HFFc6 (cell line): ENCODE measurements at regions not wholly inside any gene's neighbourhood (a gene's known extent, or its start where the extent isn't known, plus 50 kb on each side); places are given as distances from the start of the nearest gene placed in this dataset.

Experiments used
- DNase-seq: peaks from one replicate; pipeline ENCODE4 v3.0.0-alpha.2; 2018
- H3K27ac Mint-ChIP-seq: 2 replicates; pipeline ENCODE4 v1.8.0; 2020; ENCODE audit warnings: mild to moderate bottlenecking, mixed read lengths
- H3K27me3 Mint-ChIP-seq: 2 replicates; pipeline ENCODE4 v1.8.0; 2021; ENCODE audit warnings: mild to moderate bottlenecking, moderate library complexity, mixed read lengths; ENCODE audit not compliant: insufficient read depth
- H3K36me3 Mint-ChIP-seq: 2 replicates; pipeline ENCODE4 v1.8.0; 2021; ENCODE audit warnings: low read depth, mixed read lengths
- H3K4me1 Mint-ChIP-seq: 2 replicates; pipeline ENCODE4 v1.8.0; 2020; ENCODE audit warnings: low read depth, mixed read lengths
- H3K4me3 Mint-ChIP-seq: 2 replicates; pipeline ENCODE4 v1.8.0; 2020; ENCODE audit warnings: mild to moderate bottlenecking, moderate library complexity, mixed read lengths
- H3K9me3 Mint-ChIP-seq: 2 replicates; pipeline ENCODE4 v1.8.0; 2020; ENCODE audit warnings: mild to moderate bottlenecking, mixed read lengths
- TF ChIP-seq, protein P1 (sequence below): fragments of 200-600 bp; sonication (generic); IDR thresholded peaks from 2 replicates; pipeline ENCODE4 v1.5.0; 2021; ENCODE audit warnings: antibody characterized with exemption, mild to moderate bottlenecking

DNA sequence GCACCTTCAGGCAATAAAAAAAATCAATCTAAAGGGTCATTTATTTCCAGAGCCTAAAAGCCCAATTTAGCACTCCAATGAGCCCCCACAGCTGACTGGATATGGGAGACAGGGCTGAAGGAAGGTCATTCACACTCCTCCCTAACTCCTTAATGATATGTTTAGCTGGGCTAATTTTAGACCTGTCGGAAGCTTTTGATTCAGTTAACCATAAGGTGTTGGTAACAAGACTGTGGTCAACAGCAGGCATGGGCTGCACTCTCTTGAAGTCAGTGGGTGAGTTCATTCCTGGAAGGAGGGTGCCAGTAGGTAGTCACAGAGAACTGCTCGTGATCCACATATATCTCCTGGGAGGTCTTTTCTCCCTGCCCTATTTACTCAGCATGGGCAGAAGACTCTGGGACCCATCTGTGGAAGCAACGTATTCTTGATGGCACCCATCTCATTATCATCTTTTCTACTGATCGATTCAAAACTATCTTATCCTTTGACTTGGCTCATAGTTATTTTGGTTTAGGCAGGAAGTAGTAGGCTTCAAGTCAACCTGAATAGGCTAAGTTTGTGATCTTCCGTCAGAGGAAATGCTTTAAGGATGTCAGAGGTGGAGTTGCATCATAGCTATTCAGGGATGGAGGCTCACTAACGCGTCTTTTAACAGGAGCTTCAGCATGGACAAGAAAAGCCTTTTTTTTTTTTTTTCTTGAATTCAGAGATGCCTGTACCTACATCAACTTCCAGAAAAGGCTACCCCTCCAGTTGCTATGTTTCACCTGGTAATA lies 367.7 kb upstream of the SLC30A5 start:
- no peaks in the 10 kb centered on the region; the same call in none of the 2 replicates for H3K27me3 Mint-ChIP-seq
- no peak for DNase-seq
- H3K36me3 Mint-ChIP-seq: no peaks in the 10 kb centered on the region
- H3K4me1 Mint-ChIP-seq: peaks cover 8% of the 10 kb centered on the region
- no peaks in the 10 kb centered on the region; the same call in 1 of the 2 replicates for H3K9me3 Mint-ChIP-seq
- H3K27ac Mint-ChIP-seq: no peak overlapping the region
- TF ChIP-seq, protein P1, sequence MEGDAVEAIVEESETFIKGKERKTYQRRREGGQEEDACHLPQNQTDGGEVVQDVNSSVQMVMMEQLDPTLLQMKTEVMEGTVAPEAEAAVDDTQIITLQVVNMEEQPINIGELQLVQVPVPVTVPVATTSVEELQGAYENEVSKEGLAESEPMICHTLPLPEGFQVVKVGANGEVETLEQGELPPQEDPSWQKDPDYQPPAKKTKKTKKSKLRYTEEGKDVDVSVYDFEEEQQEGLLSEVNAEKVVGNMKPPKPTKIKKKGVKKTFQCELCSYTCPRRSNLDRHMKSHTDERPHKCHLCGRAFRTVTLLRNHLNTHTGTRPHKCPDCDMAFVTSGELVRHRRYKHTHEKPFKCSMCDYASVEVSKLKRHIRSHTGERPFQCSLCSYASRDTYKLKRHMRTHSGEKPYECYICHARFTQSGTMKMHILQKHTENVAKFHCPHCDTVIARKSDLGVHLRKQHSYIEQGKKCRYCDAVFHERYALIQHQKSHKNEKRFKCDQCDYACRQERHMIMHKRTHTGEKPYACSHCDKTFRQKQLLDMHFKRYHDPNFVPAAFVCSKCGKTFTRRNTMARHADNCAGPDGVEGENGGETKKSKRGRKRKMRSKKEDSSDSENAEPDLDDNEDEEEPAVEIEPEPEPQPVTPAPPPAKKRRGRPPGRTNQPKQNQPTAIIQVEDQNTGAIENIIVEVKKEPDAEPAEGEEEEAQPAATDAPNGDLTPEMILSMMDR: no peak
- no peak overlapping the region for H3K4me3 Mint-ChIP-seq

DNA sequence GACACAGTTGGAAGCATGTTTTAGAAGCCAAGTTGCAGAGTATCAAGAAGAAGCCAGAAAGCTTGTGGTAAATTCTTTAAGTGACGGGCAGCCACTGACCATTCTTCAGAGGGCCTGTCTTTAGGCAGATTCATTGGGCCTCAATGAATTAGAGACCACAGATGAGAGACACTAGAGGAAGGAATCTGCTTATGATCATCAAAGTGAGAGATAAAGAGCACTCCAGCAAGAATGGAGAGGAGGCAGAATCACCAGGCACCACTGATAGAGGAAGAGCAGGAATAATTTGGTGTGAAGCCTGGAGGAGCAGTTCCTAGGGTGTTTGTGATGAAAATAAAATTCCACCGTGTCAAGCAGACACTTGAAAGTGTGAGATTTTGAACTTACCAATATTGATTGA lies 365.9 kb upstream of the SLC30A5 start:
- peaks cover 8% of the 10 kb centered on the region for H3K4me1 Mint-ChIP-seq

DNA sequence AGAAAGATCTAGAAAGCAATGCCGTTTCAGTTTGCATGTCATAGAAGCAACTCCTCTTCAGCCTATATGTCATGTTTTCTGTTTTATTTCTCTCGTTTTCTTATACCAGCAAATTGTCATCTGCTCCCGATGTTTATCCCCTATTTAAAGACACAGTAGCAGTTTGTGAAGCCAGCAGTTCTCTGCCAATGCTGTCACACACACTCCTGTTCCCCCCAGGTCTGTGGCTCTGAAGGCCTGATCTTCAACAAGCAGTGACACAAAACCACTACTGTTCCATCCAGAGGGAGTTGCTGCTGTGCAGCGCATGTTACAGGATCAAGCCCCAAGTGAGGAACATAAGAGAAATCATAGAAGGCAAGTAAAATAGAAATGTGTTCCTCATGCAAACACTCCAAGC lies 364.1 kb upstream of the SLC30A5 start:
- no peak for DNase-seq
- Mint-ChIP-seq H3K4me3 (no peak overlapping the region), H3K36me3 (no peaks in the 10 kb centered on the region), H3K27me3 (peaks cover 3% of the 10 kb centered on the region), H3K27ac (no peak overlapping the region), H3K4me1 (peaks cover 8% of the 10 kb centered on the region), H3K9me3 (no peaks in the 10 kb centered on the region)
- TF ChIP-seq, protein P1: no peak

More for the DNA sequence above, 365.9 kb upstream of the SLC30A5 start:
- Mint-ChIP-seq H3K9me3 (no peaks in the 10 kb centered on the region), H3K36me3 (no peaks in the 10 kb centered on the region), H3K4me3 (no peak overlapping the region), H3K27ac (no peak overlapping the region), H3K27me3 (peaks cover 2% of the 10 kb centered on the region)
- DNase-seq: no peak
- TF ChIP-seq, protein P1: no peak

DNA sequence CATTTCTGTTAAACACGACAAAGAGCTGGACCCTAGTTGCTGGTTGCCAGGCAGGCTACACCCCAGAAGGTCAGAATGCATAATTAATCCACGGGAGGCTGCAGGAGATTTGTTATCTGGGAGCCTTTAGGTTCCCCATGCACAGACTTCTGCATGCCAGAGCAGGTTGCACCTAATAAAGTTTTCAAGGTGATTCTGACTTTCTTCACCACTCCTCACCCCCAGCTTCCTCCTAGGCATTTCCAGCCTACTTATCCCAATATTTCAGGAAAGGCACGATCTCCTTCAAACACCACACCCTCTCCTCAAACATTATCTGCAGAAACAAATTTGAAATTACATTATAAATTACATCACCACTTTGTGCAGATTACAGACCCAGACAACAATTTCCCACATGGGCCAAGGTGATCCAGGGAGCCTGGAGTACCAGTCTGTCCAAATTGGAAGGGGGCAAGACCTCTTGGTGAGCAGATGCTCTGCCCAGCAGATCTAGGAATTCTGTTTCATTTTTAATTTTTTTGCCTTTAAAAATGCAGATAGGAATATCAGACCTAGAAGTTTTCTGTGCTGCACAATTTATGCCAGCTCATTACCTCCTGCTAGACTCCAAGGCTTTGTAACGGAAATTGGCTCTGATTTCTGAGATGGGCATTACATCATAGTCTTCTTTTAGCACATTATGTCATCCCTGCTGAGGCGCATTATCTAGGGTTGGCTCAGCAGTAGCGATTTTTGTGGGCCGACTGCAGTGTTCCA lies 363.4 kb upstream of the SLC30A5 start:
- Mint-ChIP-seq H3K27me3 (peaks cover 6% of the 10 kb centered on the region), H3K4me3 (no peak overlapping the region), H3K4me1 (peaks cover 8% of the 10 kb centered on the region), H3K9me3 (no peaks in the 10 kb centered on the region), H3K36me3 (no peaks in the 10 kb centered on the region), H3K27ac (no peak overlapping the region)
- TF ChIP-seq, protein P1: no peak
- peak; percentile 76 for DNase-seq

DNA sequence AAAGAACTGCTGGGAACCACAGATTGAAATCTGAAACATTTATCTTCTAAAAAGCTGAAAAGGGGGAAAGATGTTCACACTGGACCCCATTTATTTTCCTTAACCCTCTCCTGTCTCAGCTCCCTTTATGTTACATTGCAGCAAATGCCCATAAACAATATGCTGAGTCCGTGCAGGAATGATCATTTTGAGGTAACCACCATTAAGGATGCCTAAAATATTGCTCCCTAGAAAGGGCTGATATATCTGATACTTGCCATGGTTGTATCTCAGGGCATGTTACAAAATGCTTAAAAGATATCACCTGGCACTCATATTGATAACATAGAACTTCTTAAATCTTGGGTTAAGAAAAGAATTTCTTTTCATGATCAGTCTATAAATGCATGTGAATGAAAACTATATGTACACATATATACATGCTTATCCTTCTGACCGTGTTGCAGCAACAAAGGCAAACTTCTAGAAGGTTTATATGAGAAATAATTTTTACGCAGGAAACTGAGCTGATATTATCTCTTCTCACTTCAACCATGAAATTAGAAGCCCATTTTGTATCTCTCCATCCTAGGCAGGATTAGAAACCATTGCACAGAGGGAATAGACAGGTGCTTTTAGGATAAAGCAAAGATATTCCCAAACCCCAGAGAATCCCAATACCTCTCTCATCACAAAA lies 362.7 kb upstream of the SLC30A5 start:
- no peak overlapping the region for H3K27ac Mint-ChIP-seq
- H3K27me3 Mint-ChIP-seq: peaks cover 6% of the 10 kb centered on the region; the same call in 1 of the 2 replicates
- H3K4me3 Mint-ChIP-seq: no peak overlapping the region
- TF ChIP-seq, protein P1: no peak
- peaks cover 8% of the 10 kb centered on the region for H3K4me1 Mint-ChIP-seq
- DNase-seq: no peak
- H3K9me3 Mint-ChIP-seq: no peaks in the 10 kb centered on the region
- no peaks in the 10 kb centered on the region for H3K36me3 Mint-ChIP-seq
